Cardiac fibroblast (primary cell): ENCODE measurements at regions not wholly inside any gene's neighbourhood (a gene's known extent, or its start where the extent isn't known, plus 50 kb on each side); places are given as distances from the start of the nearest gene placed in this dataset.

Source experiments
- DNase-seq, 2 donors: peaks; one replicate each; pipeline versions ENCODE4 v3.0.0 to v3.0.0-alpha.2; 2010; ENCODE audit warnings: low read depth in 2 of 2
- H3K4me3 ChIP-seq, 2 donors: replicated peaks in 1 of 2; 1 replicate in 1 of 2; 2 replicates in 1 of 2; pipeline ENCODE4 v1.5.1; 2011; ENCODE audit warnings: low read depth in 2 of 2, low read length in 2 of 2, mild to moderate bottlenecking in 2 of 2, moderate library complexity in 1 of 2
- TF ChIP-seq, protein P1 (sequence below): IDR thresholded peaks from one replicate; pipeline ENCODE4 v1.5.1; 2011; ENCODE audit warnings: low read depth, mild to moderate bottlenecking, low read length, inconsistent platforms

DNA sequence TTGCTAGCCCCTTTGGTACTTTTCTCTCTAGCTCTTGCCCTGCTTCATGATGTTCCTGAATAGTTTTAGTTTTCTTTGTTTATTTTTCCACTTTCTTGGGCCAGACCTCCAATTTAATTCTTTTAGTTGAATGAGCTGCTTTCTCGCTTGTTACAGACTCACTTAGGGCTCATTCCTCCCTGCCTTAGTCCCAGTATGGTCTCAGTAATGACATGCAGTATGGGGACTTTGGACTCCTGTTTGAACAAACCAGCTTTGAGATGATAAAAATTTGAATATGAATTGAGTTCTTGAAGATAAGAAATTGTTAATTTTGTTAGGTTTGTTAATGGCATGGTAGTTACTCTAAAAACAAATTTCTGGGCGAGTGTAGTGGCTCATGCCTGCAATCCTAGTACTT lies 284.8 kb upstream of the DMRT1 start:
- TF ChIP-seq, protein P1, sequence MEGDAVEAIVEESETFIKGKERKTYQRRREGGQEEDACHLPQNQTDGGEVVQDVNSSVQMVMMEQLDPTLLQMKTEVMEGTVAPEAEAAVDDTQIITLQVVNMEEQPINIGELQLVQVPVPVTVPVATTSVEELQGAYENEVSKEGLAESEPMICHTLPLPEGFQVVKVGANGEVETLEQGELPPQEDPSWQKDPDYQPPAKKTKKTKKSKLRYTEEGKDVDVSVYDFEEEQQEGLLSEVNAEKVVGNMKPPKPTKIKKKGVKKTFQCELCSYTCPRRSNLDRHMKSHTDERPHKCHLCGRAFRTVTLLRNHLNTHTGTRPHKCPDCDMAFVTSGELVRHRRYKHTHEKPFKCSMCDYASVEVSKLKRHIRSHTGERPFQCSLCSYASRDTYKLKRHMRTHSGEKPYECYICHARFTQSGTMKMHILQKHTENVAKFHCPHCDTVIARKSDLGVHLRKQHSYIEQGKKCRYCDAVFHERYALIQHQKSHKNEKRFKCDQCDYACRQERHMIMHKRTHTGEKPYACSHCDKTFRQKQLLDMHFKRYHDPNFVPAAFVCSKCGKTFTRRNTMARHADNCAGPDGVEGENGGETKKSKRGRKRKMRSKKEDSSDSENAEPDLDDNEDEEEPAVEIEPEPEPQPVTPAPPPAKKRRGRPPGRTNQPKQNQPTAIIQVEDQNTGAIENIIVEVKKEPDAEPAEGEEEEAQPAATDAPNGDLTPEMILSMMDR = no peak
- H3K4me3 ChIP-seq = no peak overlapping the region

DNA sequence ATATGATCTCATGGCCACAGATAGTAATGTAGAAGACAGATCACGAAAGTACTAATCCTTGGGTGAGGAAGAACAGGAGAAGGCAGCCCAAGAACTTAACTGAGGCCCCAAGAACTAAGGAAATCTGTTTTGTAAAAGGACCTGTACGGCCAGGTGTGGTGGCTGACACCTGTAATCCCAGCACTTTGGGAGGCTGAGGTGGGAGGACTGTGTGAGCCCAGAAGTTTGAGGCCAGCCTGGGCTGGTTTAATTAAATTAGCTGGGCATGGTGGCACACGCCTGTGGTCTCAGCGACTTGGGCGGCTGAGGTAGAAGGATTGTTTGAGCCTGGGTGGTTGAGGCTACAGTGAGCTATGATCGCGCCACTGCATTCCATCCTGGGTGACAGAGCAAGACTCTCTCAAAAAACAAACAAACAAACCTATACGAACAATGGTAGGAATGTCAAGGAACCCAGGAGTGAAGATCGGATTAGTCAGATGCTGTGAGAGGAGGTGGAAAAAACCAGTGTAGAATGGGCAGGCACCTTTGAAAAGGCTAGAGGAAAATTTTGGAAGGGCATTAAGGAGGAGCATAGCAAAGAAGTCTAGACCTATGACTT lies 283.8 kb upstream of the DMRT1 start:
- DNase-seq = peak in 1 of 2 donors; percentile 11
- H3K4me3 ChIP-seq = no peak overlapping the region
- TF ChIP-seq, protein P1 = no peak

More for the DNA sequence above, 284.8 kb upstream of the DMRT1 start:
- no peak for DNase-seq

DNA sequence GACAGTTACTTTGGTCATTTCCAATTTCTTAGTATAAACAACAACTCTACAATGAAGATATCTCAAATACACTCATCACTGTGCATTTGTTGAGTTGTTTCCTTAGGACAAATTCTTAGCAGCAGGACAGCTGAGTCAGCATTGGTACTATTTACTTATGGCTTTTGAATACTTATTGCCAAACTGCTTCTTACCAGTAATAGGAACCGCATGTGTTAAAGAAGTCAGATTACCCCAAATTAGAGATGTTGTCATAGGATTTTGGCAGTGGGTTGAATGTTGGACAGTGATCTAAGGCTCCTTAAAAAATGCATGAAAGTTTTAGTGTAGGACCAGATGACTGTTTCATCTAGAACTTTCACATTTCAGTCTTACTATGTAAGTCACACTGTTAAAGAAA lies 280.1 kb upstream of the DMRT1 start:
- DNase-seq = peak in 1 of 2 donors; percentile 78

DNA sequence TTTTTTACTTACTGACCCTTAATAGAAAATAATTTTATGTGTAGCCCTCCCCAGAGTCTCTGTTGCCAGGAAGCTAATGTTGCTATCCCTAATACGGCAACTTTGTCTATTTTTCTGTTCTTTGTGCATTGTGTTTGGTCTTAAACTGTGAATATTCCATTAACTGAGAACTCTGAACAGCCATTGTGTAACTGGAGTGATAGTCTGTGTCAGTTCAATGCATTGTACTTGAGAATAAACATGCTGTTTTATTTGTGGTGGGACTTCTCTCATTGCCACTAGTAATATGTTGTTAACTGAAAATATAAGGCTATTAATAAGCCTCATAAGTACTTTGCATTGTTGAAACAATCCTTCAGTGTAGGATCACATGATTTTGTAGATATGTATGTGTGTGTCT lies 278.3 kb upstream of the DMRT1 start:
- no peak overlapping the region for H3K4me3 ChIP-seq
- no peak for DNase-seq
- TF ChIP-seq, protein P1 = no peak

More for the DNA sequence above, 280.1 kb upstream of the DMRT1 start:
- TF ChIP-seq, protein P1 = no peak
- H3K4me3 ChIP-seq = no peak overlapping the region

DNA sequence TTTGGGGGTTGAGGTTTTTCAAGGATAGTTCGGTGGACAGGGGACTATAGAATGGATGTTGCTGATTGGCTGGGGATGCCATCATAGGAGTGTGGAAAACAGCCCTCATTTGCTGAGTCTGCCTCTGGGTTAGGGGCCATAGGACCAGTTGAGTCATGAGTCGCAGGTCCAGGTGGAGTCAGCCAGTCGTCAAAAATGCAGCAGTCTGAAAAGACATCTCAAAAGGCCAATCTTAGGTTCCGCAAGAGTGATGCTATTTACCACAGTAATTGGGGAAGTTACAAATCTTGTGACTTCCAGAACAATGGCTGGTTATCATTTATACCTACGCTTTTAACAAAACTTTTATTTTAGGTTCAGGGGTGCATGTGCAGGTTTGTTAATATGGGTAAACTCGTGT lies 276.0 kb upstream of the DMRT1 start:
- DNase-seq = no peak
- TF ChIP-seq, protein P1 = no peak
- no peak overlapping the region for H3K4me3 ChIP-seq

DNA sequence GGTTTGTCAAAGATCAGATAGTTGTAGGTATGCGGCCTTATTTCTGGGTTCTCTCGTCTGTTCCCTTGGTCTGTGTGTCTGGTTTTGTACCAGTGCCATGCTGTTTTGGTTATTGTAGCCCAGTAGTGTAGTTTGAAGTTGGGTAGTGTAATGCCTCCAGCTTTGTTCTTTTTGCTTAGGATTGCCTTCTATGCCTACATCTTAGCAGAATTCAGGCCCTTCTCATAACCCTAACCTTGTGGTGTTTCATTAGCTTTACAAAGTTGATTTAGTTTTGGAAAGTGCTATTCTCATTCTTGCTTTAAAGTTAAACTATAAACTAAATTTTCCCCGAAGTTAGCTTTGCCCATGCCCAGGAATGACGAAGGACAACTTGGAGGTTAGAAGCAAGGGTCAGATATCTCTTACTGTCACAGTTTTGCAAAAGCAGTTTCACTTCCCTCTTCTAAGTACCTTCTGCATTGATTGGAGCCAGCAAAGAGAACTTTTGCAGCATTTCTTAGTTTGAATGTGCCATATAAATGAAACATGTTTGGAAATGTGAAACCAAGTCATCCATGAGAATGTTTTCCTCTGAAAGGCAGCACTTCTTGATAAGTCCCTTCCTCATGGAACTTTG lies 274.3 kb upstream of the DMRT1 start:
- H3K4me3 ChIP-seq = no peak overlapping the region
- no peak for DNase-seq
- TF ChIP-seq, protein P1 = no peak
